Liver (tissue), 8 donors: ENCODE measurements at regions not wholly inside any gene's neighbourhood (a gene's known extent, or its start where the extent isn't known, plus 50 kb on each side); places are given as distances from the start of the nearest gene placed in this dataset.

Experiments used
- DNase-seq: peaks from one replicate; pipeline ENCODE4 v3.0.0-alpha.2; 2017; ENCODE audit warnings: low spot score
- H3K27ac ChIP-seq, 2 donors: one replicate each; pipeline ENCODE4 v1.7.0; 2013; ENCODE audit warnings: inconsistent platforms in 2 of 2, low read length in 2 of 2, control low read depth in 1 of 2, low read depth in 1 of 2, mild to moderate bottlenecking in 1 of 2
- H3K27me3 ChIP-seq, 4 donors: one replicate each; pipeline versions ENCODE4 v1.6.1 to v1.7.0; 2013; ENCODE audit warnings: low read length in 3 of 4, inconsistent platforms in 1 of 4, mild to moderate bottlenecking in 1 of 4, moderate library complexity in 1 of 4; ENCODE audit not compliant: control insufficient read depth in 4 of 4, insufficient read depth in 4 of 4
- H3K36me3 ChIP-seq, 4 donors: one replicate each; pipeline versions ENCODE4 v1.6.1 to v1.7.0; 2013; ENCODE audit warnings: low read length in 3 of 4, mild to moderate bottlenecking in 3 of 4, low read depth in 1 of 4, moderate library complexity in 1 of 4; ENCODE audit not compliant: control insufficient read depth in 4 of 4, insufficient read depth in 3 of 4
- H3K4me1 ChIP-seq, 4 donors: one replicate each; pipeline versions ENCODE4 v1.6.1 to v1.7.0; 2013; ENCODE audit warnings: low read length in 3 of 4, mild to moderate bottlenecking in 3 of 4, moderate library complexity in 1 of 4; ENCODE audit not compliant: control insufficient read depth in 4 of 4, insufficient read depth in 4 of 4
- H3K4me3 ChIP-seq, 3 donors: one replicate each; pipeline versions ENCODE4 v1.6.1 to v1.7.0; 2013; ENCODE audit warnings: low read length in 3 of 3, control low read depth in 1 of 3, low read depth in 1 of 3, mild to moderate bottlenecking in 1 of 3
- H3K9ac ChIP-seq, 2 donors: one replicate each; pipeline ENCODE4 v1.7.0; 2013; ENCODE audit warnings: low read length in 2 of 2, mild to moderate bottlenecking in 2 of 2, moderate library complexity in 2 of 2, control low read depth in 1 of 2, low read depth in 1 of 2
- H3K9me3 ChIP-seq, 4 donors: one replicate each; pipeline versions ENCODE4 v1.6.1 to v1.7.0; 2013; ENCODE audit warnings: low read length in 3 of 4; ENCODE audit not compliant: control insufficient read depth in 4 of 4
- ATF3 ChIP-seq: IDR thresholded peaks from 2 replicates; pipeline ENCODE4 v1.6.1; 2016; ENCODE audit warnings: antibody characterized with exemption
- EGR1 ChIP-seq, 2 donors: IDR thresholded peaks; 2 replicates each; pipeline ENCODE4 v1.6.1; 2016 to 2018; ENCODE audit warnings: antibody characterized with exemption in 2 of 2, low read depth in 2 of 2
- FOXA1 ChIP-seq: IDR thresholded peaks from 2 replicates; pipeline ENCODE4 v1.6.1; 2016; ENCODE audit warnings: antibody characterized with exemption
- FOXA2 ChIP-seq: IDR thresholded peaks from 2 replicates; pipeline ENCODE4 v1.6.1; 2016; ENCODE audit warnings: antibody characterized with exemption
- GABPA ChIP-seq, 2 donors: IDR thresholded peaks in 1 of 2; conservative IDR thresholded peaks in 1 of 2; 2 replicates each; pipeline ENCODE4 v1.6.1; 2016; ENCODE audit warnings: antibody characterized with exemption in 2 of 2, mild to moderate bottlenecking in 1 of 2, moderate library complexity in 1 of 2
- HNF4A ChIP-seq, 2 donors: conservative IDR thresholded peaks; 2 replicates each; pipeline ENCODE4 v1.6.1; 2016; ENCODE audit warnings: antibody characterized with exemption in 2 of 2, mild to moderate bottlenecking in 2 of 2
- HNF4G ChIP-seq: IDR thresholded peaks from 2 replicates; pipeline ENCODE4 v1.6.1; 2016; ENCODE audit warnings: antibody characterized with exemption
- JUND ChIP-seq, 2 donors: IDR thresholded peaks; 2 replicates each; pipeline ENCODE4 v1.6.1; 2016; ENCODE audit warnings: antibody characterized with exemption in 2 of 2
- MAX ChIP-seq: IDR thresholded peaks from 2 replicates; pipeline ENCODE4 v1.6.1; 2016; ENCODE audit warnings: antibody characterized with exemption
- NR2F2 ChIP-seq: IDR thresholded peaks from 2 replicates; pipeline ENCODE4 v1.6.1; 2016; ENCODE audit warnings: antibody characterized with exemption
- RAD21 ChIP-seq, 2 donors: IDR thresholded peaks; 2 replicates each; pipeline ENCODE4 v1.6.1; 2016; ENCODE audit warnings: antibody characterized with exemption in 2 of 2, mild to moderate bottlenecking in 2 of 2
- REST ChIP-seq: IDR thresholded peaks from 2 replicates; pipeline ENCODE4 v1.6.1; 2016; ENCODE audit warnings: antibody characterized with exemption, mild to moderate bottlenecking
- RXRA ChIP-seq, 2 donors: IDR thresholded peaks; 2 replicates each; pipeline ENCODE4 v1.6.1; 2017 to 2018; ENCODE audit warnings: antibody characterized with exemption in 2 of 2, mild to moderate bottlenecking in 1 of 2
- SP1 ChIP-seq: IDR thresholded peaks from 2 replicates; pipeline ENCODE4 v1.6.1; 2018; ENCODE audit warnings: antibody characterized with exemption, mild to moderate bottlenecking
- TAF1 ChIP-seq: conservative IDR thresholded peaks from 2 replicates; pipeline ENCODE4 v1.6.1; 2016; ENCODE audit warnings: antibody characterized with exemption, mild to moderate bottlenecking
- YY1 ChIP-seq: IDR thresholded peaks from 2 replicates; pipeline ENCODE4 v1.6.1; 2016; ENCODE audit warnings: antibody characterized with exemption, mild to moderate bottlenecking
- WGBS: extraction: QIAGEN DNeasy Blood & Tissue Kit; methylation state at CpG from one replicate; pipeline ENCODE4 v1.1.7; 2013; 5-methylcytosine and 5-hydroxymethylcytosine counted together
- TF ChIP-seq, protein P1 (sequence below): IDR thresholded peaks from 2 replicates; pipeline ENCODE4 v1.6.1; 2016; ENCODE audit warnings: antibody characterized with exemption
- TF ChIP-seq, protein P2 (sequence below): fragments of 150-350 bp; IDR thresholded peaks from 2 replicates; pipeline ENCODE4 v1.5.1; 2017; ENCODE audit warnings: improper control_type of control experiment, low read depth, low read length; ENCODE audit not compliant: missing input control
- donor health status: healthy.
- donor health status: healthy.
- donor health status: healthy.
- donor health status: healthy.
- donor health status: healthy.

GRCh38 chr3:17874636-17875035 lies 132.2 kb upstream of the TBC1D5 start:
- TF ChIP-seq HNF4G, result no peak
- no peak for TF ChIP-seq FOXA1
- TF ChIP-seq SP1, result no peak
- no peak for TF ChIP-seq REST
- no peak for TF ChIP-seq YY1
- TF ChIP-seq GABPA (IDR thresholded peaks at IDR 0.05 in 1 of 2, conservative IDR thresholded peaks at IDR 0.05 in 1 of 2), result no peak
- TF ChIP-seq TAF1, result no peak
- no peak for TF ChIP-seq HNF4A (conservative IDR thresholded peaks at IDR 0.05)
- TF ChIP-seq NR2F2, result no peak
- no peak for TF ChIP-seq JUND (IDR thresholded peaks at IDR 0.05)
- TF ChIP-seq, protein P1, sequence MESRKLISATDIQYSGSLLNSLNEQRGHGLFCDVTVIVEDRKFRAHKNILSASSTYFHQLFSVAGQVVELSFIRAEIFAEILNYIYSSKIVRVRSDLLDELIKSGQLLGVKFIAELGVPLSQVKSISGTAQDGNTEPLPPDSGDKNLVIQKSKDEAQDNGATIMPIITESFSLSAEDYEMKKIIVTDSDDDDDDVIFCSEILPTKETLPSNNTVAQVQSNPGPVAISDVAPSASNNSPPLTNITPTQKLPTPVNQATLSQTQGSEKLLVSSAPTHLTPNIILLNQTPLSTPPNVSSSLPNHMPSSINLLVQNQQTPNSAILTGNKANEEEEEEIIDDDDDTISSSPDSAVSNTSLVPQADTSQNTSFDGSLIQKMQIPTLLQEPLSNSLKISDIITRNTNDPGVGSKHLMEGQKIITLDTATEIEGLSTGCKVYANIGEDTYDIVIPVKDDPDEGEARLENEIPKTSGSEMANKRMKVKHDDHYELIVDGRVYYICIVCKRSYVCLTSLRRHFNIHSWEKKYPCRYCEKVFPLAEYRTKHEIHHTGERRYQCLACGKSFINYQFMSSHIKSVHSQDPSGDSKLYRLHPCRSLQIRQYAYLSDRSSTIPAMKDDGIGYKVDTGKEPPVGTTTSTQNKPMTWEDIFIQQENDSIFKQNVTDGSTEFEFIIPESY, result no peak
- TF ChIP-seq, protein P2, sequence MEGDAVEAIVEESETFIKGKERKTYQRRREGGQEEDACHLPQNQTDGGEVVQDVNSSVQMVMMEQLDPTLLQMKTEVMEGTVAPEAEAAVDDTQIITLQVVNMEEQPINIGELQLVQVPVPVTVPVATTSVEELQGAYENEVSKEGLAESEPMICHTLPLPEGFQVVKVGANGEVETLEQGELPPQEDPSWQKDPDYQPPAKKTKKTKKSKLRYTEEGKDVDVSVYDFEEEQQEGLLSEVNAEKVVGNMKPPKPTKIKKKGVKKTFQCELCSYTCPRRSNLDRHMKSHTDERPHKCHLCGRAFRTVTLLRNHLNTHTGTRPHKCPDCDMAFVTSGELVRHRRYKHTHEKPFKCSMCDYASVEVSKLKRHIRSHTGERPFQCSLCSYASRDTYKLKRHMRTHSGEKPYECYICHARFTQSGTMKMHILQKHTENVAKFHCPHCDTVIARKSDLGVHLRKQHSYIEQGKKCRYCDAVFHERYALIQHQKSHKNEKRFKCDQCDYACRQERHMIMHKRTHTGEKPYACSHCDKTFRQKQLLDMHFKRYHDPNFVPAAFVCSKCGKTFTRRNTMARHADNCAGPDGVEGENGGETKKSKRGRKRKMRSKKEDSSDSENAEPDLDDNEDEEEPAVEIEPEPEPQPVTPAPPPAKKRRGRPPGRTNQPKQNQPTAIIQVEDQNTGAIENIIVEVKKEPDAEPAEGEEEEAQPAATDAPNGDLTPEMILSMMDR, result no peak
- no peak for TF ChIP-seq RXRA (IDR thresholded peaks at IDR 0.05)
- TF ChIP-seq FOXA2, result no peak
- TF ChIP-seq ATF3, result no peak
- TF ChIP-seq MAX, result no peak
- no peak for TF ChIP-seq RAD21 (IDR thresholded peaks at IDR 0.05)
- TF ChIP-seq EGR1 (IDR thresholded peaks at IDR 0.05; ENCODE audit: low read depth in 2 of 2), result no peak
- Histone ChIP-seq H3K4me3 (no peak overlapping the region), H3K36me3 (no peaks in the 10 kb centered on the region), H3K27me3 (no peaks in the 10 kb centered on the region), H3K4me1 (no peaks in the 10 kb centered on the region), H3K9me3 (peaks cover 0 to 1% (median 0%) of the 10 kb centered on the region in 4 donors), H3K27ac (no peak overlapping the region), H3K9ac (no peak overlapping the region)
- 61% methylated on average over 1 of the region's 1 CpG for WGBS
- DNase-seq, result no peak

GRCh38 chr3:17872457-17872856 lies 130.0 kb upstream of the TBC1D5 start:
- Histone ChIP-seq H3K4me3 (no peak overlapping the region), H3K27ac (no peak overlapping the region), H3K9ac (no peak overlapping the region), H3K36me3 (no peaks in the 10 kb centered on the region), H3K27me3 (peaks cover 0 to 3% (median 0%) of the 10 kb centered on the region in 4 donors), H3K9me3 (no peaks in the 10 kb centered on the region), H3K4me1 (no peaks in the 10 kb centered on the region)
- DNase-seq, result no peak
- 93% methylated on average over 13 of the region's 13 CpGs for WGBS
- TF ChIP-seq, protein P1, result no peak
- TF ChIP-seq ATF3 (no peak), JUND (IDR thresholded peaks at IDR 0.05) (no peak), REST (no peak), TAF1 (no peak), MAX (no peak), EGR1 (IDR thresholded peaks at IDR 0.05; ENCODE audit: low read depth in 2 of 2) (no peak), FOXA2 (no peak), HNF4A (conservative IDR thresholded peaks at IDR 0.05) (no peak), SP1 (no peak), GABPA (IDR thresholded peaks at IDR 0.05 in 1 of 2, conservative IDR thresholded peaks at IDR 0.05 in 1 of 2) (no peak)
